Femur (tissue), 1 donor: ENCODE measurements at regions not wholly inside any gene's neighbourhood (a gene's known extent, or its start where the extent isn't known, plus 50 kb on each side); places are given as distances from the start of the nearest gene placed in this dataset.
"Not testable (repeated sequence)": the region's sequence is repeated elsewhere in the genome, so short reads cannot be mapped to it uniquely, and the experiment has no call there.

Experiments
- DNase-seq: peaks from one replicate; pipeline ENCODE4 v3.0.0-alpha.2; 2017

DNA sequence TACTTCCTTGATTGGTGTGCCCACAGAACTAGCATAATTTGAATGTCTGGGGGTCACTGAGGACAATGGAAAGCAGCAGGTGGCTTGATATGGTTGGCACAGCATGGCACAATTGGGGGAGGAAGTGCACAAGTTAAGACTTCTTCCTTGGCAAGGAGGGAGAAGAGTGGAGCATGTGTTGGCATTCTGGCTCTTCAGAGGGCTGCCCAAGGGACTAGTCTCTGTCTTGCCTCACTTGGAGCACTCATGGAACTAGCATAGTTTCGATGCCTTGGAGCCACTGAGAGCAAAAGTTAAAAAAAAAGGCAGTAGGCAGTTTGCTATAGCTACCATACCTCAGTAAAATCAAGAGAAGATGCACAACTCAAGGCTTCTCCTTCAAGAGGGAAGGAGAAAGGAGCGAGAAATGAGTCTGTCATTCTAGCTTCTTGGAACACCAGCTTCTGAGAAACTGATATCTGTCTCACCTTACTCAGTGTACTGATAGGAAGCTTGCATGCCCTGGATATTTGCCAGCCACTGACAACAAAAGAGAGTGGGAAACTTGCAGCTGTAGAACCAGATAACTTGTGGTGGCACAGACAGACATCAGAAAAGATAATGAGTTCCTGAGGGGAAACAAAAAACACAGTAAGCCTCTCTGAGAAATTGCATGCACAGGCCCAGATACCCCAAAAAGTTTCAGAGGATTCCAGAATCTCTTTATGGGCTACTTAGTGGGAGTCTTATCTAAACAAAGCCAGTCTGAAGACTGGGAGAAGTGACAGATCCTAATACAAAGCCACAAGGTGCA lies 207.5 kb upstream of the SAMSN1 start:
- DNase-seq, result no peak

DNA sequence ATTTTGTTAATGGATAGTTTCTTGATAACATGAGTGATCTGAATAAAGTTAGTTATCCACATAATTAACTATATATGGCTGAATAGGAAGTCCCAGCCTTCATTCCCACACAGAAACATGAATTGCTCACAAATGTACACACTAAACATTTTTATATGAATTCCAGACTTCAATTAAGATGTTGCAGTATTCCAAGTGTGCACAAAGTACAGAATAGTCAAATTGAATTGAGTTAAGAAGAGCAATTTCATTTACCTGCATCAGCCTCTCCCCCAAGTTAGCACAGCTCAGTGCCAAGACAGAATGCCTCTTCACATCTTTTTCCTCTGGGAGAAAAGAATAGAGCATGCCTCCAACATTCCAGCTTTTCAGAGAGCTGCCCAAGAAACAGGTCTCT lies 207.0 kb upstream of the SAMSN1 start:
- DNase-seq, result no peak

DNA sequence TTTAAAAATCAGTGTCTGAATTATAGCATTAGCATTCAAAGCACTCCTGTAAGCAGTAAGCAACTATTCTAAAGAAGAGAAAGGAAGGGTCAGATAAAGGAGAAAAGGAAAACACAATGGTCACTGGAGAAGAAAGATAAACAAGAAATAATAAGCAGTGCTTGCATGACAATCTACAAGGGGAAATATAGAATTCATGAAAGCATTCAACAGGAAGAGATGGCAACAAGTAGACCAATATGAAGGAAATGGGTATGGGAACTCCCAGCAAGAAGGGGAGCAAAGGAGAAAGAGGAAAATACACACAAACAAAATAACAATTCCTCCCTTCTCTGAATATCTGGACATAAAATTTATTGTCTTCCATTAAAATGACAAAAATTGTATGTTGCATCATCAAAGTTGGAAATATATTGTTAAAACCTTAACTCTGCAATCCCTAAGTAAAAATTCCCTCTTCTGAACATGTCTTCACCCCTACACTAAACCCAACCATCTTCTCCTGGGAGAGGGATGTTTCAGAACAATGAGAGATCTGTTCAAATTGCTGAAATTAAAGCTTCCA lies 206.3 kb upstream of the SAMSN1 start:
- no peak for DNase-seq

DNA sequence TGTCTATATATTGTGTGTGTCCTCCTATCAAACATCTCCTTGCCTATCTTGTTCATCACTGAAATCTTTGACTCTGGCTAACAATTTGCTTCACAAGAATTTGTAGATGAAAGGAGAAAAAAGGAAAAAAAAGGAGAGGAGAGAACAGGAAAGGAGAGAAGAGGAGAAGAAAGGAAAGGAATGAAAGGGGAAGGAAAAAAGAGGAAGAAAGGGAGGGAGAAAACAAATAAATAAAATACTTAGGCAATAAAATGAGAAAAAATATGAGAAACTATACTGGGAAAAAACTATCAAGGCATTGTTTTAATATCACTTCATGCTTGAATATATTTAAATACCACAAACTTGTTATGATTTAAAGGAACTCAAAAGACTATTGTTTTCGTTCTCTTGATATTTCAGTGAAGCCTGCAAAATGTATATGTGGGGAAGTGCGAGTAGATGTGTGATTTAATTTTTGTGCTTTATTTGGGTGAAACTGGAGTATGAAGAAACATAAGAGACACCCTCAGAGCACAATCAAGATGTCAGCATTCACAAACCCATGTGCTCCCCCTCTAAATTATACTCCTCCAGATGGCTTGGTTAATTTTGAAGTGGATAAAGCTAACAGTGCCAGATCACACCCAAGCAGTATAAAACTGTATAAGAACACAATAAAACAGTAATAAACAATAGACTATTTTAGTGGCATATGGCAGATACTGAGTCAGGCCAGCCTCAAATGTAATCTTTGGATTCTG lies 205.7 kb upstream of the SAMSN1 start:
- DNase-seq, result no peak

DNA sequence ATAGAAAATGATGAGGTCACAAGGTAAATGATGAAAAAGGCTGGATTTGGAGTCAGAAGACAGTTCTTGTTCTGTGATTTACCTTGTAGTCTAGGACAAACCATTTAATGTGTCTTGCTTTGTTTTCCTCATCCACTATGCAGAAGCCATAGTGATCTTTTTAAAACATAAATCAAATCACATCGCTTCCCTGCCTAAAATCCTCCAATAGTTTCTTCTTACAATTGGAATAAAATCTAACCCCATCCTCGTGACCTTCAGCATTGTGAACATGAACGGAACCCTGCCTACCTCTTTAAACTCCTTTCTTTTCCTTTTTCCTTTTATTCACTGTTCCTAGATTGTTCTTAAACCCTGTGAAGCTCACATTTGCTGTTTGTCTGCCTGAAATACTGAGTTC lies 204.9 kb upstream of the SAMSN1 start:
- no peak for DNase-seq

DNA sequence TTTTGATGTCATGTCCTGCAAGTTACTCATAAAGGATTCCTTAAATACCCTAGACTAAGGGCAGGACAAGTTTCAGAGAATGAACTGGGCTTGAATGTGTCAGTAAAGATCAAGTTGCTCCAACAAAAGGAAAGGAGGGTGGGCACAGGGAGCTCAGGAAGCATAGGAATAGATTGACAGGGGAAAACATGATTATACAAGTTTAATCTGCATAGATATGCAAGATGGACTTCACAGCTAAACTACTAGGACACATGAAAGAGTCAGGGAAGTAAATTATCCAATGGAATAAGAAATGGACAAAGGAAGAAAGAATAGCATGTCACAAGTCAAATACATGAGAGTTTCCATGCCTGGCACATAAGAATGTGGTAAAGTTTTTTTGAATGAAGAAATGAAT lies 203.9 kb upstream of the SAMSN1 start:
- DNase-seq, result no peak

DNA sequence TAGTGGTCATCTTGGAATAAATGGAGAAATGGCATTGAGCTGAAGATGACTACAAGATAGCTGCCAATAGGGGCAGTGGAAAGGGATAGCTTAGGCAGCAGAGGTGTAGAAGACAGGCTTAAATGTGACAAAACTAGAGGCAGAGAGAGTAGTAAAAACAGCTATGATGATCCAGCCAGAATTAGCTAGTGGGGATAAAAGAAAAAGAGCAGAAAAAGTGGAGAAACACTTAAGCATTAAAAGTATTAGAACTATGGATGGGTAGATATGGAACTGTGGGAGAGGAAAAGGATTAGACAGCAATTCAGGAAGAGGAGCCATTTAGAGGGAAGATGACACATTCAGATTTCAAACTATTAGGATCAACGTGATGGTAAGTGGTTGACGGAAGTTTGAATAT lies 202.5 kb upstream of the SAMSN1 start:
- no peak for DNase-seq

DNA sequence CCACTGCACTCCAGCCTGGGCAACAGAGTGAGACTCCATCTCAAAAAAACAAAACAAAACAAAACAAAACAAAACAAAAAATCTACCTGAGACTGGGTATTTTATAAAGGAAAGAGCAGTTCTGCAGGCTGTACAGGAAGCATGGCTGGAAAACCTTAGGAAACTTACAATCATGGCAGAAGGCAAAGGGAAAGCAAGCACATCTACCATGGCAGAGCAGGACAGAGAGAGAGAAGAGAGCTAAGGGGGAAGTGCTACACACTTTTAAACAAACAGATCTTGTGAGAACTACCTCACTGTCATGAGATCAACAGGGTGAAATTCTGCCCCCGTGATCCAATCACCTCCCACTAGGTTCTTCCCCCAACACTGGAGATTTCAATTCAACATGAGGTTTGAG lies 198.3 kb upstream of the SAMSN1 start:
- DNase-seq, result no peak

DNA sequence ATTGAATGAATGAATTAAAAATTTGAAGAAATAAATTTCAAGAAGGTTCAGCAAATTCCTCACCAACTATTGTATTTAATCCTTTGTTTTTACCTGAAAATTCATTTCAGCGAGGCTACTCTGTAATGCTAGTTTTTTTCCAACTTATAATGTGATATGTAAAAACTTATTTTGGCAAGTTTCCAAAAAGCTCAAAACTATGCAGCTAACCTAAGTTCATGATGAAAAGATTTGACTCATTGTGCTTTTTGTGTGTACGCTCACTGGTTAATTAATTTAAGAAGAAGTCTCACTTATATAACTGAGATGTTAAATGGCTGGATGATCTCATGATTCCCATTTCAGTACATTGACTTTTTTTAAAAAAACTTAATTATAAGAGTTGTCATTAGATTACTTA lies 196.0 kb upstream of the SAMSN1 start:
- DNase-seq, result no peak

DNA sequence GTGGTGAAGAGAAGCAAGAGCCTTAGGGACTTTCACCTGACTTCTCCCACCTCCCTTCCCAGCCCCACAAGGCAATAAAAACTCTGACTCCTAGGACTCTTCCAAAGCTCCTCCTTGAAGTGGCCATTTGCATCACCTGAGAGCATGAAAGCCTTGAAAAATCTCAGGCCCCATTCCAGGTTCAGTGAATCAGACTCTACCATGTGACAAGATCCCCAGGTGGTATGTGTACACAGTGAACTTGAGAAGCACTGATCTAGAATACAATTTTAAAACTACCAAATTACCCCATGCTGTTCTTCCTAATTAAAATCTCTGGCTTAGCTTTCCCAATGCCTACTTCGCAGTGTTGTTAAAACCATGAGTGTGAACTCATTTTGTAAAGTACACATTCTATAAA lies 195.1 kb upstream of the SAMSN1 start:
- DNase-seq, result no peak

DNA sequence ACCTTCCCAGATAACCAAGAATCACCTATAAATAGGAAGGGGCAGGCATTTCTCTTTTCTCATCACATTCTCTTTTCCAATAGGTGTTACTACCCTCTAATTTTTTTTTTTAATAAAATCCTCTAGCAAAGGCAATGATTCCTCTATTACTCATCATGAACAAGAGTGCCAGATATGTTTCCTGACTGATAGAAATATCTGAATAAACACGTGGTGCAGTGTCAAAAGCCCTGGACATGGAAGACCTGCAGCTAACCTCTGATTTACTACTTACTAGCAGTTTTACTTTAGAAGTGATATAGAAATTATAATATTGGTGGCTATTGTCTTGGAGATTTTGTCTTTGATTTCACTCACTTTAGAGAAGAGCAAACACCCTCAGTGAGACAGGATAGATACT lies 194.6 kb upstream of the SAMSN1 start:
- no peak for DNase-seq

DNA sequence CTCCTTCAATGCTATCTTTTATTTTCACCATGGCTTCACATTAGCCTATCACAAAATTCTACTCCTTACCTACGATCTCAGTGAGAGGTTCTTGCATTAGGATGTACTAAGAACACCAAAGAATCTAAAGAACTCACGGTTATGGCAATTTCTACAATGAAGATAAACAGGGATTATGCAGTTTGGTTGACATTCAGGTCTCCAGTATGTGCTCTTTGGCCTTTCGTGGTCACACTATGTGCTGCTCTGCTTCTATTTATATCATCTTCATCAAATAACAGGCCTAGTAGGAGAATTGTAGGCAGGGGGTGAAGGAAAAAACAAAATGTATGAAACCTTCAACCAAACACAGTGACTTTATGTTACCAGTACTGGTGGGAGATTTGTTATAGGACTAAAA lies 194.0 kb upstream of the SAMSN1 start:
- no peak for DNase-seq

DNA sequence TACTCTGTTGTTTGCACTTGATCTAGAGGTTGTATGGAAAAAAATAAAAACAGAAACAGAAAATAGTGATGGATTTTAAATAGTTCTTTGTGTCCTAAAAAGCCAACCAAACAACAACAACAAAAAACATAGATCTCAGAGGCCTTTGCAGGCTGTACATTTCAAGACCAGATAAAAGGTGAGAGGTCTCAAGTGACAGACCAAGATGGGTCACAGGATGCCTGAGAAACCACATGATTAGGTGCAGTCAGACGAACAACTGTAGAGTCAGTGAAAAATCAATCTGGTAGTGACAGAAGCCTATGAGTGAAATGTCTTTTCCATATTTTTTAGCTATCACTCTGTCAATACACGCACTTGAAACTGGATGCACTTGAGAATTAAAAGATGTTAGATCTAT lies 193.5 kb upstream of the SAMSN1 start:
- no peak for DNase-seq

DNA sequence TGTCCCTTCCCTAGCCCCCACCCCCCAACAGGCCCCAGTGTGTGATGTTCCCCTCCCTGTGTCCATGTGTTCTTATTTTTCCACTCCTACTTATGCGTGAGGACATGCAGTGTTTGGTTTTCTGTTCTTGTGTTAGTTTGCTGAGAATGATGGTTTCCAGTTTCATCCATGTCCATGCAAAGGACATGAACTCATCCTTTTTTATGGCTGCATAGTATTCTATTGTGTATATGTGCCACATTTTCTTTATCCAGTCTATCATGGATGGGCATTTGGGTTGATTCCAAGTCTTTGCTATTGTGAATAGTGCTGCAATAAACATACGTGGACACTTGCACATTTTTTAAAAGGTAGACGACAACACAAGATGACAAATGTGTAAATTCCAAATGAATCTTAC lies 192.5 kb upstream of the SAMSN1 start:
- DNase-seq, result not testable (repeated sequence)

DNA sequence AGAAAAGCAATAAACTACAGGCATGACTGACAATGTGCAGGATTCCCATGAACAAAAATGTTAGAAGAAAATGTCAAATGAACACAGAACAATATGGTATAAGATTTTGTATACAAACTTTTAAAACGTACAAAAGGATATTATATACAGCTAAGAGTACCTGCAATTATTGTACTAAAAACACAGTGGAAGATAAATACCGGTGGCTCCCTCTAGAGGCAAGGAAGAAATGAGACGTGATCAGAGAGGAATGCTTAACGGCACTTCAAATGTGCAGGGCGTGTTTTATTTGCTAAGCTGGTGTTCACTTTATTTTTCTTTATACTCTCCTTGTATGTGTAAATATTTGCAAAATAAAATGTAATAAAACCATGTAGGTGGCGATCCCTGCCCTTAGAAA lies 191.8 kb upstream of the SAMSN1 start:
- no peak for DNase-seq

DNA sequence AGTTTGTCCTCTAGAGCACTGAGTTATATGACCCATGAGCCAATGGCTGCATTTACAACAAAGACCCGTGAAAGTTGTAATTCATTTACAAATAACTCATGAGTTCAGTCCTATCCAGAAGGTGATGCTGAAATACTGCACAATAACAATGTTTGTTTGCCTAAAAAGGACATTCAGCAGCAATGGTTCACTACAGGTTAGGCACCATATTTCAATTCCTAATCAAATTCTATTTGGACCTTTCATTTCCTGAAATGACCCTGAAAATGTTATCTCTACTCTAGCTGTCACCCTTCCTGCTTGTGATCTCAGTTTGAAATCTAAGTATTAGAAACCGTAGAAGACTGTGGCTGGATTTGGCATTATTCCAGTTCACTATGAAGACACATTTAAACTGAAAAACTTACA lies 191.2 kb upstream of the SAMSN1 start:
- no peak for DNase-seq

DNA sequence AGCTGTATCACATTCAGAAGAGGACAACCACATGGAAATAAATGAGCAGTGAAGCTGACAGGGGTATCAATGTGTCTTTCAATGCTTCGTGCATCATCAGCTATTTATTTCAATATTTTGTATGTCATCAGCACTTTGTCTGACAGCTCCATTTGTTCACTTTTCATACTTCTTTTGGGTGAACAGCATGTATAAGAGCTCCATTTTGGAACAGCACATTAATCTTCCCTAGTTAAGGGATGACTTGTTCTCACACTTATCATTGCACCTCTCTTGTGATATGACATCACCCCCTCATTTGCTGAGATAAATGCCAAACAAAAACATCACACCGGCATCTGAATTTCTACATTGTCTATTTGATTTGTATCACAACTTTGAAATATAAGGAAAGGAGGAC lies 190.6 kb upstream of the SAMSN1 start:
- no peak for DNase-seq

DNA sequence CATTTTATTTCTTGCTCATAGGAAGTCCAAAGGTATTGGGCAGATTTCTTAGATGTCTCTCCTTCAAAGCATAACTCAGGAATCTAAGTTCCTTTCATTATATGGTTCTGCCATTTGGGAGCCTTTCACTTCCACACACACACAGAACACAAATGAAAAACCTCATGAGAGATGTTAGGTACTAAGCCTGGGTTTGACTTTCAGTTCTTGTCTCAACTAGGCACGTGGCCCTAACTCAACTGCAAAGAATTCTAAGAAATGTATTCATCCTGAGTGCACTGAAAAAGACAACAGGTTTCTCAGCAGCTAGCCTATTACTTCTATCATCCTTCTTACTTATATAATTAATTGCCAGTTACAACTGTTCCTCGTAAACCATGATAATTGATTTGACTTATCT lies 190.0 kb upstream of the SAMSN1 start:
- DNase-seq, result no peak

DNA sequence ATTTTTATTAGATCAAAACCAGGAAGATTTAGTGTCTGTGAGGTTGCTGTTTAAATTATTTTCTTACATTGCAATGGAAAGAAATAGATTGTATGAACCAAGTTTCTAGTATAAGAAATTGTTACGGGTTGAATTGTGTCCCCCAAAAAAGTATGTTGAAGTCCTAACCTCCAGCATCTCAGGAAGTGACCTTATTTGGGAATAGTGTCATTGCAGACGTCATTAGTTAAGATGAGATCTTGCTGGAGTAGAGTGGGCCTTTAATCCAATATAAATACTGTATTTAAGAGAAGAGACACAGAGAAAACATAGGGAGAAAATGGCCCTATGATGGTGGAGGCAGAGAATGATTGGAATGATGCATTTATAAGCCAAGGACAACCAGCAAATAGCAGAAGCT lies 188.7 kb upstream of the SAMSN1 start:
- DNase-seq, result no peak

DNA sequence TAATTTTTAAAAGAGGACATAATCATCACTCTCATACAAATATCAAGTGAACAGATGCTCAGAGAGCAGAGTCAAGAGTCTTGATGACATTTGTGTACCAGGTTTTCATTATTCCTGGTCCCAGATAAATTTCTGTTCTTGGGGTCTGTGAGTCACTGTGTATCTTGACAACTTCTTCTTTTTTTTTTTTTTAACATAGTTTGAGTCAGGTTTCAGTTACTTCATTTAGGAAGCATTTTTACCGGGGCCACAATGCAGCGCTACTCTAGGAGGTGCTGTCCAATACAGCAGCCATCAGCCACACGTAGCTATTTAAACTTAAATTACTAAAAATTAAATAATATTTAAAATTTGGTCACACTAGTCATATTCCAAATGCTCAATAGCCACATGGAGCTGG lies 188.1 kb upstream of the SAMSN1 start:
- DNase-seq, result no peak

DNA sequence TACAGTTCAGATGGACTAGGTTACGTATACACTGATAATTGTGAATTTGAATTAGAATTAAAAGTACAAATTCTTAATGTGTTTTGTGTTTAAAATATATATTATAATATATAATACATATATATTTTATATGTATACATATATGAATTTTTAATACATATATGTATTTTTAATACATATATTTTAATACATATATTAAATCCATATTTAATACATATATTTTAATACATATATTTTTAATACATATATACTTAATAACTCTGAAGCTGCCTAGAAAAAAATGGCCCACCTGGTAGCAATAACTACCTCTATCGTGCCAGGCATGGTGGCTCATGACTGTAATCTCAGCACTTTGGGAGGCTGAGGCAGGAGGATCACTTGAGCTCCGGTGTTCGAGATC lies 179.1 kb upstream of the SAMSN1 start:
- DNase-seq, result no peak

DNA sequence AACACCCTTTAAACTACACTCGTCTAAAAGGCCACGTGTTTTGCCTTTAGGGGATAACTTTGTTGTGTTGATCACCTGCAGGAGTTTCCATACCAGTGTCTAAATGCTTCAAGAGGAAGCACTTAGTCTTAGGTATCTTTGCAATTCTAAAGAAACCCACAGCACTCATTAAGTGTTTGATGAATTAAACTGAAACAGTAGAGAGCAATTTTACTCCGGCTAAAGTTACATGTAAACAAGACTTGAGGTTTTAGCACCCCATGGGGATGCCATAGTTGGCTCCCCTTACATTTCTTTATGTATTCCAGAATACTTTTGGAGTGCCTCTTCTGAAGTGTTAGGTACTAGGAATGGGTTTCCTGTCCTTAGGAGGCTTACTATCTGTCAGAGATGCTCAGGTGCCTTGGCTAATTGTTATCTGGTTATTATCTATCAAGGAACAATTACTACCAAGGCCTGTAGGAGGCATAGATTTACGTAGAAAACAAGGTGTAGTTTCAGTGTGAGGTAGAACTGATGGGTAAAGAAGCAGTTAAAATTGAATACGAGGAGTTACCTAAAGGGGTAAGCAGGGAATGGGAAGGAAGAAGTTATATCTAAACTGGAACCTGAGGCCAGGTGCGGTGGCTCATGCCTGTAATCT lies 176.8 kb upstream of the SAMSN1 start:
- DNase-seq, result no peak

DNA sequence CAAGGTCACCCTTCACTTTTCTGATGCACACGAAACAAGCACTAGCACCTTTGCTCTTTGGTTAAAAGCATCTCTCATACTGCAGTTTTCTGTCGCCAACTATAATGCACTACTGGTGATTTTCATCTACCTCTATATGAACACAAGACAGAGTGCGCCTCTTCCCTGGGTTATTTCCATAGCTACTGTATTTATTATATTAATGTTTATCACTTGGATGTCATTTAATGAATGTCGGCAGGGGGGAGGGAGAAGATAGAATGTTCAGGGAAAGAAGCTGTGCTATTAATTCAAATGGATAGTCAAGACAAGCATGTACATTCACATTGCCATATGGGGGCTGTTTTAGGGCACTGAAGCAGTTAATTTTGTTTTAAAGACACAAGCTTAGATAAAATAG lies 174.1 kb upstream of the SAMSN1 start:
- no peak for DNase-seq

DNA sequence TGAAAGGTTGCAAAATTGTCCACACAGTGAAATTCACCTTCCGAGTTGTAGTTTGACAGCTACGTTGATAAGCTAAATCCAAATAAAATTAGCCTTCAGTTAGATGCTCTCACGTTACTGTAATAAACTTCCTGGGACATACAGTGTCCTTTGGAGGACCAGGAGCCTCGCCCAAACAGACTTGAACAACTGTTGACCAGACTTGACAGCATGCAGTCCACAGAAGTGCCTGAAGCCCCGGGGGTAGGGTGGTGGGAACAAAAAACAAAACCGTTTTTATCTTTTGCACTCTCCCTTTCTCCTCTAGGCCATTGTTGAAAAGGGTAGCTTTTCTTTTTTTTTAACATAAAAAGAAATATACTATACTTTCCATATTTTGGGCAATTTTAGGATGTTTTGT lies 172.8 kb upstream of the SAMSN1 start:
- DNase-seq, result no peak
